Endothelial cell of umbilical vein (primary cell): ENCODE measurements at regions not wholly inside any gene's neighbourhood (a gene's known extent, or its start where the extent isn't known, plus 50 kb on each side); places are given as distances from the start of the nearest gene placed in this dataset.

ENCODE experiments used
- BruUV-seq: library from RNA; stranded (reverse); fragments of 400-500 nt; replicated peaks from 2 replicates; lab custom pipeline; 2021; lab: Mats Ljungman, UMichigan
- CTCF ChIA-PET: fragments of 300-600, 350-600 bp; sonication (Branson Sonifier 250); formaldehyde crosslinking; loops from one replicate; lab custom pipeline; 2021; ENCODE audit warnings: antibody characterized with exemption, inconsistent platforms; lab: Charles Lee
- POLR2A ChIA-PET: fragments of 300-600, 350-600 bp; sonication (Branson Sonifier 250); formaldehyde crosslinking; loops from one replicate; lab custom pipeline; 2021; ENCODE audit warnings: antibody characterized with exemption, inconsistent platforms; lab: Charles Lee
- DNase-seq: peaks from one replicate; pipeline ENCODE4 v3.0.0-alpha.2; 2011; ENCODE audit warnings: low read depth, low spot score
- FAIRE-seq: peaks from 2 replicates; lab custom pipeline; 2011; peaks lifted over from hg19 to GRCh38; lab: Jason Lieb, UNC
- H2AFZ ChIP-seq: 2 replicates; pipeline ENCODE4 v1.6.0; 2012; ENCODE audit warnings: low read depth, low read length, control low read depth, inconsistent platforms
- H3K27ac ChIP-seq: 2 replicates; pipeline ENCODE4 v1.5.1; 2011; ENCODE audit warnings: low read depth, mild to moderate bottlenecking, control low read depth, low read length, moderate library complexity; ENCODE audit not compliant: insufficient read depth
- H3K27me3 ChIP-seq, 2 experiments: 2 replicates each; pipeline versions ENCODE4 v1.6.0 to v1.6.1; 2011; ENCODE audit warnings: low read length in 2 of 2, mixed read lengths in 1 of 2; ENCODE audit not compliant: control insufficient read depth in 2 of 2, insufficient read depth in 2 of 2
- H3K36me3 ChIP-seq, 2 experiments: 2 replicates in 1 of 2; 3 replicates in 1 of 2; pipeline ENCODE4 v1.5.1; 2011; ENCODE audit warnings: low read length in 2 of 2, mild to moderate bottlenecking in 1 of 2, moderate library complexity in 1 of 2; ENCODE audit not compliant: control insufficient read depth in 2 of 2, insufficient read depth in 2 of 2; ENCODE audit errors: extremely low read depth in 1 of 2
- H3K4me1 ChIP-seq: 3 replicates; pipeline ENCODE4 v1.5.1; 2011; ENCODE audit warnings: mild to moderate bottlenecking, low read length; ENCODE audit not compliant: control insufficient read depth, insufficient read depth; ENCODE audit errors: extremely low read depth
- H3K4me2 ChIP-seq: 2 replicates; pipeline ENCODE4 v1.6.1; 2011; ENCODE audit warnings: low read length, control low read depth, mixed read lengths; ENCODE audit not compliant: insufficient read depth
- H3K4me3 ChIP-seq, 3 experiments: fragments of 200-600 bp in 1 of 3; sonication (generic), shearing (Covaris generic) in 1 of 3; replicated peaks in 1 of 3; 2 replicates each; pipeline ENCODE4 v1.5.1; 2011 to 2016; ENCODE audit warnings: control low read depth in 3 of 3, low read length in 3 of 3, mild to moderate bottlenecking in 2 of 3, inconsistent platforms in 1 of 3, low read depth in 1 of 3, moderate library complexity in 1 of 3; ENCODE audit not compliant: insufficient read depth in 1 of 3
- H3K79me2 ChIP-seq: 2 replicates; pipeline ENCODE4 v1.6.0; 2012; ENCODE audit warnings: low read length, inconsistent platforms; ENCODE audit not compliant: control insufficient read depth, insufficient read depth
- H3K9ac ChIP-seq: replicated peaks from 2 replicates; pipeline ENCODE3; 2011; ENCODE audit warnings: low read length, control low read depth; ENCODE audit not compliant: insufficient read depth; ENCODE audit errors: extremely low read depth
- H3K9me1 ChIP-seq: replicated peaks from 3 replicates; pipeline ENCODE4 v1.6.0; 2011; ENCODE audit warnings: mild to moderate bottlenecking, low read length; ENCODE audit not compliant: control insufficient read depth, insufficient read depth; ENCODE audit errors: extremely low read depth
- H3K9me3 ChIP-seq: replicated peaks from 2 replicates; pipeline ENCODE4 v1.5.1; 2012; ENCODE audit warnings: low read length, inconsistent platforms; ENCODE audit not compliant: control insufficient read depth, insufficient read depth
- H4K20me1 ChIP-seq: replicated peaks from 2 replicates; pipeline ENCODE3; 2011; ENCODE audit warnings: mild to moderate bottlenecking, low read length; ENCODE audit not compliant: control insufficient read depth, insufficient read depth; ENCODE audit errors: extremely low read depth
- EZH2 ChIP-seq: IDR thresholded peaks from 2 replicates; pipeline ENCODE4 v1.6.1; 2012; ENCODE audit warnings: borderline replicate concordance, low read depth, mild to moderate bottlenecking, moderate library complexity, low read length, inconsistent platforms; ENCODE audit not compliant: severe bottlenecking
- FOS ChIP-seq: IDR thresholded peaks from 2 replicates; pipeline ENCODE4 v1.6.1; 2011; ENCODE audit warnings: mild to moderate bottlenecking, low read length, moderate library complexity, borderline replicate concordance; ENCODE audit not compliant: insufficient read depth
- GATA2 ChIP-seq: IDR thresholded peaks from 2 replicates; pipeline ENCODE4 v1.7.0; 2011; ENCODE audit warnings: low read depth, mild to moderate bottlenecking, moderate library complexity, mixed read lengths, low read length; ENCODE audit not compliant: insufficient read length, insufficient read depth
- JUN ChIP-seq: IDR thresholded peaks from 2 replicates; pipeline ENCODE4 v1.6.1; 2011; ENCODE audit warnings: borderline replicate concordance, low read depth; ENCODE audit not compliant: insufficient read length, insufficient read depth
- MYC ChIP-seq: IDR thresholded peaks from one replicate; pipeline ENCODE4 v1.6.1; 2011; ENCODE audit warnings: mild to moderate bottlenecking, low read depth, low read length
- POLR2A ChIP-seq: IDR thresholded peaks from 2 replicates; pipeline ENCODE4 v1.6.1; 2012; ENCODE audit warnings: low read depth, mild to moderate bottlenecking, control low read depth, low read length
- POLR2AphosphoS5 ChIP-seq: IDR thresholded peaks from 2 replicates; pipeline ENCODE4 v1.6.1; 2012; ENCODE audit warnings: low read depth, mild to moderate bottlenecking, control low read depth, low read length, moderate library complexity; ENCODE audit not compliant: insufficient read depth
- dilution Hi-C: fragments of 300-500 bp; cut with MboI; formaldehyde crosslinking; loops from one replicate; pipeline ENCODE4 v1.15.0; 2019; ENCODE audit warnings: low sequenced_read_pairs; ENCODE audit not compliant: extremely low pct_ligation_motif_present
- intact Hi-C: fragments of 100-400 bp; cut with micrococcal nuclease; formaldehyde crosslinking; loops from one replicate; pipeline ENCODE4 v1.10.0; 2022
- TF ChIP-seq, protein P1 (sequence below), 2 donors: IDR thresholded peaks; 1 replicate in 1 of 2; 2 replicates in 1 of 2; pipeline ENCODE4 v1.5.1; 2011; ENCODE audit warnings: low read length in 2 of 2, mild to moderate bottlenecking in 2 of 2, moderate library complexity in 2 of 2, control low read depth in 1 of 2, inconsistent platforms in 1 of 2, low read depth in 1 of 2; ENCODE audit not compliant: insufficient read depth in 1 of 2; ENCODE audit errors: extremely low read depth in 1 of 2
- TF ChIP-seq, protein P2 (sequence below): IDR thresholded peaks from 2 replicates; pipeline ENCODE4 v1.6.1; 2011; ENCODE audit not compliant: insufficient read depth, insufficient read length

GRCh38 chr7:52211930-52212329, 823.5 kb upstream of the POM121L12 start:
- no TSS peak for BruUV-seq
- Histone ChIP-seq H3K9me3 (no peaks in the 10 kb centered on the region), H3K4me3 (no peak overlapping the region), H3K4me1 (no peaks in the 10 kb centered on the region), H3K9me1 (no peaks in the 10 kb centered on the region), H3K36me3 (no peaks in the 10 kb centered on the region), H3K9ac (no peak overlapping the region), H3K27me3 (no peaks in the 10 kb centered on the region), H4K20me1 (no peaks in the 10 kb centered on the region), H3K4me2 (no peak overlapping the region), H2AFZ (no peak overlapping the region), H3K79me2 (no peaks in the 10 kb centered on the region), H3K27ac (no peak overlapping the region)
- DNase-seq, result no peak
- POLR2A ChIA-PET, result no interaction called here
- dilution Hi-C loops (no loop called here), intact Hi-C loops (no loop called here)
- no peak for FAIRE-seq
- no peak for TF ChIP-seq POLR2AphosphoS5
- CTCF ChIA-PET, result no interaction called here

DNA sequence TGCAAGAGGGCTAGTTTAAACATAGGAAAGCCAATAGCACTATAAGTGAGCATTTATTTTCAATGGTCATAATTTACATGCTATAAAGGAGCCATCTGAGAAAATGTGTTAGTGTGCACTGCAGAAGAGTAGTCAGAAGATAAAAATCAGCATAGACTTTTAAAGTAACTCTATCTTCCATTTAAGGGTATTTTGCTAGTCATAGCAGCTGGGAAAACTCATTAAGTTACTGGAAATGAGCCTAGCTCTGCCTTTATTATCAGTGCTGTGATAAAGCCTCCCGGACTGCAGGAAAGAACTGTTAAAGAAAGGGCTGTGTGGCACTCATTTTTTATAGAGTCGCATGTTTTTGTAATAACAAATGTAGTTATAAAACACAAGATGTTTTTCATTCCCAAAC, 825.8 kb upstream of the POM121L12 start:
- H3K9me3 ChIP-seq, result no peaks in the 10 kb centered on the region
- ChIA-PET CTCF (no interaction called here), POLR2A (no interaction called here)
- BruUV-seq, result no TSS peak
- intact Hi-C loops, result no loop called here
- FAIRE-seq (no peak), DNase-seq (no peak)
- no peak overlapping the region for H3K4me3 ChIP-seq
- H2AFZ ChIP-seq, result no peak overlapping the region
- no peaks in the 10 kb centered on the region for H3K79me2 ChIP-seq
- H3K27me3 ChIP-seq, result no peaks in the 10 kb centered on the region
- no peaks in the 10 kb centered on the region for H3K9me1 ChIP-seq
- TF ChIP-seq EZH2 (no peak), JUN (no peak), POLR2A (no peak), GATA2 (no peak), MYC (no peak), POLR2AphosphoS5 (no peak), FOS (no peak)
- TF ChIP-seq, protein P1, sequence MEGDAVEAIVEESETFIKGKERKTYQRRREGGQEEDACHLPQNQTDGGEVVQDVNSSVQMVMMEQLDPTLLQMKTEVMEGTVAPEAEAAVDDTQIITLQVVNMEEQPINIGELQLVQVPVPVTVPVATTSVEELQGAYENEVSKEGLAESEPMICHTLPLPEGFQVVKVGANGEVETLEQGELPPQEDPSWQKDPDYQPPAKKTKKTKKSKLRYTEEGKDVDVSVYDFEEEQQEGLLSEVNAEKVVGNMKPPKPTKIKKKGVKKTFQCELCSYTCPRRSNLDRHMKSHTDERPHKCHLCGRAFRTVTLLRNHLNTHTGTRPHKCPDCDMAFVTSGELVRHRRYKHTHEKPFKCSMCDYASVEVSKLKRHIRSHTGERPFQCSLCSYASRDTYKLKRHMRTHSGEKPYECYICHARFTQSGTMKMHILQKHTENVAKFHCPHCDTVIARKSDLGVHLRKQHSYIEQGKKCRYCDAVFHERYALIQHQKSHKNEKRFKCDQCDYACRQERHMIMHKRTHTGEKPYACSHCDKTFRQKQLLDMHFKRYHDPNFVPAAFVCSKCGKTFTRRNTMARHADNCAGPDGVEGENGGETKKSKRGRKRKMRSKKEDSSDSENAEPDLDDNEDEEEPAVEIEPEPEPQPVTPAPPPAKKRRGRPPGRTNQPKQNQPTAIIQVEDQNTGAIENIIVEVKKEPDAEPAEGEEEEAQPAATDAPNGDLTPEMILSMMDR (IDR thresholded peaks at IDR 0.05; ENCODE audit: extremely low read depth in 1 of 2, insufficient read depth in 1 of 2, low read depth in 1 of 2, low read length in 2 of 2), result no peak
- TF ChIP-seq, protein P2, sequence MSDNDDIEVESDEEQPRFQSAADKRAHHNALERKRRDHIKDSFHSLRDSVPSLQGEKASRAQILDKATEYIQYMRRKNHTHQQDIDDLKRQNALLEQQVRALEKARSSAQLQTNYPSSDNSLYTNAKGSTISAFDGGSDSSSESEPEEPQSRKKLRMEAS, result no peak
- no peak overlapping the region for H3K27ac ChIP-seq
- dilution Hi-C loops, result no loop called here
- no peaks in the 10 kb centered on the region for H3K36me3 ChIP-seq
- no peaks in the 10 kb centered on the region for H3K4me1 ChIP-seq
- H3K4me2 ChIP-seq, result no peak overlapping the region
- H3K9ac ChIP-seq, result no peak overlapping the region
- H4K20me1 ChIP-seq, result no peaks in the 10 kb centered on the region
